HG02678 (cell line): ENCODE measurements at regions not wholly inside any gene's neighbourhood (a gene's known extent, or its start where the extent isn't known, plus 50 kb on each side); places are given as distances from the start of the nearest gene placed in this dataset.
"Not testable (repeated sequence)": the region's sequence is repeated elsewhere in the genome, so short reads cannot be mapped to it uniquely, and the experiment has no call there.

ENCODE experiments used
- ATAC-seq: cut with Tn5 transposase; IDR thresholded peaks from one replicate; pipeline ENCODE4 v1.9.1; 2021; ENCODE audit warnings: mild to moderate bottlenecking, moderate library complexity; ENCODE audit not compliant: unreplicated experiment

DNA sequence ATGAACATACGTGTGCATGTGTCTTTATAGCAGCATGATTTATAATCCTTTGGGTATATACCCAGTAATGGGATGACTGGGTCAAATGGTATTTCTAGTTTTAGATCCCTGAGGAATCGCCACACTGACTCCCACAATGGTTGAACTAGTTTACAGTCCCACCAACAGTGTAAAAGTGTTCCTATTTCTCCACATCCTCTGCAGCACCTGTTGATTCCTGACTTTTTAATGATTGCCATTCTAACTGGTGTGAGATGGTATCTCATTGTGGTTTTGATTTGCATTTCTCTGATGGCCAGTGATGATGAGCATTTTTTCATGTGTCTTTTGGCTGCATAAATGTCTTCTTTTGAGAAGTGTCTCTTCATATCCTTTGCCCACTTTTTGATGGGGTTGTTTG, 493.0 kb upstream of the PIK3R1 start:
- ATAC-seq, result not testable (repeated sequence)

DNA sequence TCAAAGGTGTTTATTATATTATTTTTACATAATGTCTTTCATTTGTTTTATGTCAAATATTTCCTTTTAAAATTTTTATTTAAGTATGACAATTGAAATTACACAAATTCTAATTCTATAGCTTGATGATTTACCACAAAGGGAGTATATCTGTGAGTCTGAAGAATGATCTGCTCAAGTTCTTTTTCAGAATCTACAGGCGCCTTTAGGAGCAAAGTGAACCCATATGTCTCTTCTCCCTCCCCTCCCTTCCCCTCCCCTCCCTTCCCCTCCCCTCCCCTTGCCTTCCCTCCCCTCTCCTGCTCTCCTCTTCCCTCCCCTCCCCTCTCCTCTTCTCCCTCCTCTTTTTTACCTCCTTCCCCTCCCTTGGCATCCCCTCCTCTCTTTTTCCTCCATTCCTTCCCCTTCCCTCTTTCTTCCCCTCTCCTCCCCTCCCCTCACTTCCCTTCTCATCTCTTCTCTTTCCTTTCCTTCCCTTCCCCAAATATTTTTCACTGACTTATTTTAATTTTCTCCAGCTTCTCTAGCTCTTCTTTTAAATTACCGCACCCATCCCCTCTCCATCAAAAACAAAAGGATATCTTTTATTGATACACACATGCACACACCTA, 495.3 kb upstream of the PIK3R1 start:
- no peak for ATAC-seq

DNA sequence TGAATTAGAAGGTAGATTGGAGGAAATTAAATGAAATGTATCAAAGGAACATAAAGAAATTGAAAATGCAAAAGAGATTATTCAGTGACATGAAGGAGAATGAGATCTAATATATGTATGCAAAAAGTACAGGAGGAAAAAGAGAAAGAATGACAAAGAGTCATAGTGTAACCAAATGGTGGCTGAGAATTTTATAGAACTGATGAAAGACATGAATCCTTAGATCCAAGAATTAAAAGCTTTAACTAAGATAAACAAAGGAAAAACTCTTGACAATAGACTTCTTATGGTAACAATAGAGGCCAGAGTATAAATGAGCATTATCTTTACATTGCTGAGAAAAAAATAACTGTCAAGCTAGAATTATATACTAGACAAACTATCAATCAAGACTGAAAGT, 505.4 kb upstream of the CD180 start:
- ATAC-seq, result no peak

DNA sequence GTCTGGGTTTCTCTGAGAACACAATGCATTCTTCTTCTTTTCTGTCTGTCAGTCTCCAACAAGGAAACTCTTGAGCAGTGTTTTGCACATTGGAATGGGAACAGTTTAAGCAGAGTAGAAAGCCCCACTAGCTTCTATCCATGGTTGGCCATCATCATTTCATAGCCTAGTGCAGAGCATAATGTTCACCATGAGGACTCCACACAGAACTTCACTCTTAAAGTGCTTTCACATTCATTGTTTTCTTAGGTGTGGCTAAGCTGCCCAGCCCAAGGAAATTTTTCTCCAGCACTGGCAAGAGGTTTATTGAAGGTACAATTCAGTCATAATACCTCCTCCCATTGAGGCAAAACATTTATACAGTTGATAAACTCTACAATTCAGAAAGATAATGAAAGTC, 503.0 kb upstream of the CD180 start:
- no peak for ATAC-seq

DNA sequence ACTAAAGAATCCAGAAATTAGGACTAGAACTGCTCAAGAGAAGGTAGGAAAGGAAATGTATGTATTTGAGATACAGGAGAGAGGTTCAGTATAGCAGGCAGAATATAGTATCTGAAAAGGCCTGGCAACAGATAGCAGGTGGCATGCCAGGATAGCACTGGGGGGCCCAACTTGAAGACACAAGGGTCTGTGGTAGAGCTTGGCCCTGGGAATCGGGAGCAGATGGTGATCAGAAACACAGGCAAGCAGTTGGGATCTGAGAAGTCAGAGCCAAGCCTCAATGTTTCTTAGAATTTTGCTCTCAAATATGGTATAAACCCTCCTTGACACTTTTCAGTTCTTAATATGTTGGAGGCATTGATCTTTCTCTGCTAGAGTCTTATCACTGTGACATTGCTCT, 499.8 kb upstream of the CD180 start:
- no peak for ATAC-seq

DNA sequence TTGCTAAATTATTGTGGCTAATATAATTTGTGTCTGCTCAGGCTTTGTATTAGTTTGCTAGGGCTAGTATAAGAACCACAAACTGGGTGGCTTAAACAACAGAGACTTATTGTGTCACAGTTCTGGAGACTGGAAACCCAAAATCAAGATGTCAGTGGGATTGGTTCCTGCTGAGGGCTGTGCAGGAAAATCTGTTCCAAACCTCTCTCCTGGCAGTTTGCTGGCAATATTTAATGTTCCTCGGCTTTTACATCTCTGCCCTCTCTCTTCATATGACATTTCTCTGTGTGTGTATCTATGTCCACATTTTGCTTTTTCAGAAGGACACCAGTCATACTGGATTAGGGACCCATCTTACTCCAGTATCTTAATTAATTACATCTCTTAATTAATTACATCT, 498.8 kb upstream of the CD180 start:
- no peak for ATAC-seq

DNA sequence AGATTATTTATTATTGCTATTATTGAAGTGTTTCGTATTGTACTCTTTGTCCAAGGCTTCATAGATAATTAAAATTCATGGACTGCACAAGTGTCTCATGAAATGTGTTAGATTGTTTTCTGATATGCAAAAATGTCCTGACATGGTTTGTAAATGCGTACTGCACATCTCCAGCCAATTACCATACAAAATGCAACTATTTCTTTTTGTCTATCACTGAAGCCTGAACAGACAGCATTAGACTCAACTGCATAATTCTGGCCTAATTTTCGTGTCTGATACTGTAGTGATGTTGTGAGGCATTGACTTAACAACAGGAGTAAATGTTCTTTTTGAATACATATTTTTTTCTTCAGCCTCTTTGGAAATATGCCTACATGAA, 498.2 kb upstream of the CD180 start:
- ATAC-seq, result no peak

DNA sequence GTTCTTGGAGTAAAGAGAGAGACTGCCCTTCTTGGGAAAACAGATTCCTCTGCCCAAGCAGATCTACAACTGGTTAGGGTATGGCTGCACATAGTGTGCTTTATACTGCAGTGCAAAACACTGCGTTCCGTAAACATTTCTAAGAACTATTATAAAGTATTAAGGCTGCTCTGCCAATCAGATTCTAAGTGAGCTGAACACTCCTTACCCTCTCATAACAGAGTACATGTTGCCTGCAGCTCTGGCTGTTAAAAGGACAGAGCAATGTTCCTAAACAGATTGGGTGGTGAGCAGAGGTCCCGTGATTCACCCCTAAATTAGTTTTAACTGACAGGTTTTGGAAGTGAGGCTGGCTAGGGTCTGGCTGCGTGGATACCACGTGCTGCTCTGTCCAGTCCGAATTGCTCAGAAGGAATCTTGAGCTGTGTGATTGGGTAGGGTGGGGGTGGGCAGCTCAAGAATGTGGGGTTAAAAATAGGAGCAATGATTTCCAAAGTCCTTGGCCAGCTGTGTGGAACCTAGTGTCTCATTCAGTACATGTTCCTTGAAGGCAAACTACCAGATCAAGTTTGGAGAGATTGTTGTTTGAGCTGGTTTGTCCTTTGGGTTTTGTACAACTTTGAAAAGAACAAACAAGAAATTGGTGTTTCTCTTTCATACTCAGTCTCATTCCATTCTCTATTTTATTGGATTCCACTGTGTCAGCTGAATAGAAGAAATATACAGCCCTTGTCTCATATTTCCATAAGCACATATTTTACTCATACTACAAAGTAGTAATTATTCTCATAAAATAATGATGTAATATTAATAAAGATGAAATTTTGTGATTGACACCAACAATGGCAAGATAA, 497.6 kb upstream of the CD180 start:
- ATAC-seq, result no peak

DNA sequence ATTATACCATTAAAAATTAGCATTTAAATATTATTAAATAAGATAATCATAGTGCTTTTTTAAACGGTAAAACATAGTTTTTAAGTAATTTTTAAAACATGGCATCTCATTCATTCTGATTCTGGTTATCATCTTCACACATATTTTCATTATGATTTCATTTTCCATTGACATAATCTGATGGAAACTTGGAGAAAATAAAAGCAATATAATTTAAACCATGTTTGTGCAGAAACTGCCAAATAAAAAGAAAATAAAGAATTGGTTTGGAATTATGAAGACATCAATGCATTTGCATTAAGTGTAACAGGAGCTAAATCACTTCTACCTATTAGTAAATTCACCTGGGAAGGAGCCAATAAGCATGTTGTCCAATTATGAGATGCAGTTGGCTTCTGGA, 490.1 kb upstream of the CD180 start:
- ATAC-seq, result no peak

DNA sequence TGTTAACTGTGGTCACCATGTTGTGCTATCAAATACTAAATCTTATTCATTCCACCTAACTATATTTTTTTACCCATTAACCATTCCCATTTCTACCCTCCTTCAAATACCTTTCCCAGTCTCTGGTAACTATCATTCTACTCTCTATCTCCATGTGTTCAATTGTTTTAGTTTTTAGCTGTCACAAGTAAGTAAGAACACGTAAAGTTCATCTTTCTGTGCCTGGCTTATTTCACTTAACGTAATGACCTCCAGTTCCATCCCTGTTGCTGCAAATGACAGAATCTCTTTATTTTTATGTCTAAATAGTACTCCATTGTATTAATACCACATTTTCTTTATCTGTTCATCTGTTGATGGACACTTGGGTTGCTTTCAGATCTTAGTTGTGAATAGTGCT, 485.1 kb upstream of the CD180 start:
- ATAC-seq, result no peak

DNA sequence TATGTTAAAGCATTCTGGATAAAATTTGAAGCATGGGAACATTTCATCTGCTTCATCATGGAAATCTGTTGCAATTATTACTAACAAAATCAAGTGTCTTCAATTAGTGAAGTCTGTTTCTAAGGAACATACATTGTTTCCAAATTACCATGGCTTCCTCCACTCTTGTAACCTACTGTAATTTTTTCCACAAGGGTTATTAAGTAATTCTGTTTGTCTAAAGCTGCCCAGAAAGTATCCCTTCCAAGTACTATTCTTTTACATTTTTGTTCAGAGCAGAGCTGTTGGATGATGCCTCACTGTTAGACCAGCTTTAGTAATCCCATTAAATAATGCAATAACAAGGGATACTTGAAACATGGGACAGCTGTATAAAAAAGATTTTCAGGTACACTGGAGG, 483.5 kb upstream of the CD180 start:
- no peak for ATAC-seq

DNA sequence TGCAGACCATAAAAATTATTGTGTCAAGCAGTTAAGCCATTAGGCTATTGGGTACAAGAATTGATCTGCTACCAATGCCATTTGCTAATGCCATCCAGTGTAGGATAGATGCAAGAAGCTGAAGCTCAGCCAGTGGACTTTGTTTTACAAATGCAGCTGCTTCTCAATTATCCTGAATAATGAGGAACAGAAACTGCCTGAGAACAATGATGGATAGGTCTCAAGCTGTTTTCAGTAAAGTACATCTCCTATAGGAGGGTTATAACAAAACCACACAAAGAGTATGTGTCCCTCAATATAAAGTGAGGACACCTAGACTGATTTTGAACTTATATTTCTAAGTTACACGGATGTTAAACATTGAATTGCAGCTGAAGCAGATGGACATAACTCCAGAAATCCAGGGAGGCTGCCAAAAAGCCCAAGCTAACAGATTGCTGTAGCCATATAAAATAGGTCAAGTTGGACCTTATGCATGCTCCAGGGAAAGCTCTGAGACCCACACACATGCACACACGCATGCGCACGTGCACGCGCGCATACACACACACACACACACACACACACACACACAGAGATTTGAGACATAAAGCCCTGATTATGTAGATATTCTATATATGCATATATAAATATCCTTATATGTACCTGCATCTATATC, 482.7 kb upstream of the CD180 start:
- no peak for ATAC-seq

DNA sequence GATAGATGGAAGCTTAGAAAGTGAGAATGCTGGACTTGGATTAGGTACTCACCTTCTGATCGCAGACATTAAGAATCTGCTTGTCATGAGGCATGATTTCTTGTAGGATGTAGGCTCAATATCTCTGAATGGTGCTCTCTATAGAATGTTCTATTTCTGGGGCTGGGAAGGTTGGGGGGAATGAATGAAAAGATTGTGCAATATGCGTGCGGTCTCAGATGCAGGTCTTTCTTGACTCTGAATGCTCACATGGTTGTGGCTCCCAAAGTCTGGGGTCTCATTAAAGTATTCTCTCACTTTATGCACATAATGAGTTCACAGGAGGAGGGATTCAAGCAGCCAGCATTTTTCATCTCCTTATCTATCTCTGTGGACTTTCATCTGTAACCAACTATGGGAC, 482.0 kb upstream of the CD180 start:
- no peak for ATAC-seq

DNA sequence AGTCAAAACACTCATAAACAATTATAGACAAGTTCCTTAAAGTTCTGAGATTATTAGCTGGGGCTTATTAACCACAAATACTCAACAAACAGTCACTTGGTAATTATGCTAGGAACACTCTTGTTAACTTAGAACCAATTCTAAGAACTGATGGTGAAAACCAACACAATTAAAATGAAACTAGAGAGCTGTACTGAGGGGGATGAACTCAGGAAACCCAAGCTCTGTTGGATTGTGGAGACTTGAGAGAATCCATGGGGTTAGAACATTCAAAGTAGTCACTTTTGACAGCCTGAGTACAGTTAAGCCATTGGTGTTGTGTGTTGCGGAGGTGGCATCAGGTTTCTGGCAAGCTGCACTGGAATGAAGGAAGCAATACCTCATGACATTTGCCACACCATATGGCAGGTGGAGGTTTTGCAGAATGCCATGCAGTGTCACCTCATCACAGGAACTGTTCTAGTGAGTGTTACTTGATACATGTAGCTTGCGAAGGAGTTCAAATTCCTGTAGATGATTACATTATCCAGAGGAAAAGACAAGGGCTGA, 480.9 kb upstream of the CD180 start:
- no peak for ATAC-seq

DNA sequence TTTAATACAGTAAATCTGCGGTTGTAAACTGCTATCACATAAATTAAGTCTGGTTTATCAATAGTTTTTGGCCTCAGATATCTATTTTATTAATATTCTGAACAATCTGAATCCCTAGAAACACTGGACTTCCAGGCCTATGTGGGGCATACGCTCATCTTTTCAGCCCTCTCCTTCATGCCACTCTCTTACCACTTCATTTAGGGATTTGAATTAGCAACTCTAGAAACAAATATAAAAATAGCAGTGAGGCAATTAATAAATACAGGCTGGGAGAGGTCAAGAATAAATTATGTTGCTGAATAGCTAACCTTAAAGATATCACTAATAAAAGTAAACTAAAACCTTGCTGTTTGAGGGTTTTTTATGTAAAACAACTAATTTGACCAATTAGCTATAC, 480.3 kb upstream of the CD180 start:
- ATAC-seq, result no peak

DNA sequence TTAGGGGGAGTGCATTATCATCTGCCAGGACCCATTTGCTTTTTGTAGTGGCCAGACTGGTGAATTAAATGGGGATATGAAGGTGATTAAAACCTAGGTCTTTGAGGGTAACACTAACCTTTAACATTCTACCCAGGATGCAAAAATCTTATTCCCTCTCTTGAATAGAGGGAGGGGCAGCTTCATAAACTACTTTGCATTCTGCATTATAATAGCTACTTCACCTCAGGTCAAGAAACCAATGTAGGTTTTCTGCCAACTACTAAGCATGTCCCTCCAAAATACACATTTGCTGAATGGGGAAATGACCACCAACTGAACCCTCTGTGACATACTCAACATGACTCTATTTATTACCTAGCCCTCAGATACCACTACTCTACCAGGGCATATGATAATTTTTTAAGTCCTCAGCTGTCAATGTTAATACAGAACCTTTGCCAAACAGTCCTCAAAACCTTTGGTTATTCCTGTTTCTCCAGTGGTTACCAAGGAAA, 477.6 kb upstream of the CD180 start:
- ATAC-seq, result no peak

DNA sequence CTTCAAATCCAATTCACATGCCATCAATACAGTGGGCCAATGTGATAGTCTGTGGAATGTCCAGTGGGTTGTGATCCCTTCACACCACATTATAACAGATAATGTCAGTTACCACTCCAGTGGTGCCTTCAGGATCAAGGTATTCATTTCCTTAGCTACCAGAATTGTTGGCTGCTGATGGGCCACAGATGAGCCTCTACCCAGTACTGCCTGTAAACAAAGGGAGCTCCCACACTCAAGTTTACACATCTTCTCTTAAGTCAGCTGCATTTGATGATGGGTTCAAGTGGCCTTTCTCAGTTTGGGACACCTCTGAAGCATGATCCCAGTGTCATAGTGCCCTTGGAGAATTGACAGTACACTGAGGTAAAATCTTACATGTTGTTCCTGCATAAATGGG, 477.0 kb upstream of the CD180 start:
- no peak for ATAC-seq

DNA sequence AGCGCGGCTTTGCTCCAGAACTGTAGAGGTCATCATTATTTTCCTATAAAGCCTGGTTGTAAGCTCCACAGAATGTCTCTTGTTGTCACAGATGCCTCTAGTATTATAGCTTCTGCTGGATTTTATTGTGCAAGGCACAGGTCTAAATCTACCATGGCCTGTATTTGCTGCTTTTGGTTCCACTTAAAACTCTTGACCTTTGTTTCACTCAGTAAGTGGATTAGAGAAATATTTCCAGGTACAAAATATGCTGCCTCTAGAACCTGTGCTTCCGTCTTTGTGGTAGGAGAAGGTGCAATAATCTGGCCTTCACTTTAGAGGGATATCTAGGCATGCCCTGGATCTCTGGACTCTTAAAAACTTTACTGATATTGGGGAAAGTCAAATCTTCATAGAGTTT, 476.6 kb upstream of the CD180 start:
- ATAC-seq, result no peak

DNA sequence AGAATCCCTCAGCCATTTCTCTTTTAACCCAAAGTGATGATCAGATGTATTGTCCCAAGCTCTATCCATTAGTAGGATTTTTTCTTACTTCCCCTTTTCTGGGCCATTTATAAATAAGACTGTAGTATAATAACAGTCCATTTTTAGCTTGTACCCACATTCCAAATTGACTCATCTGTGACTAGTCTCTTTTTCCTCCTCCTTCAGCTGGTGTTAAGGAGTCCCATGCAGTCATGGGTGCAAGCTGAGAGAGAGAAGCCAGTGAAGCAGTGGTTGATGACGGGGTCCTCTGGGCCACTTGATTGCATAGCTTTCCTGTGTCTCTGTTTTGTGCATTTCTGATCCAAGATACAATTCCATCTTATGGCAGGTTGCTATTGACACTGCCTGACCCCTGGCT, 476.0 kb upstream of the CD180 start:
- ATAC-seq, result no peak

DNA sequence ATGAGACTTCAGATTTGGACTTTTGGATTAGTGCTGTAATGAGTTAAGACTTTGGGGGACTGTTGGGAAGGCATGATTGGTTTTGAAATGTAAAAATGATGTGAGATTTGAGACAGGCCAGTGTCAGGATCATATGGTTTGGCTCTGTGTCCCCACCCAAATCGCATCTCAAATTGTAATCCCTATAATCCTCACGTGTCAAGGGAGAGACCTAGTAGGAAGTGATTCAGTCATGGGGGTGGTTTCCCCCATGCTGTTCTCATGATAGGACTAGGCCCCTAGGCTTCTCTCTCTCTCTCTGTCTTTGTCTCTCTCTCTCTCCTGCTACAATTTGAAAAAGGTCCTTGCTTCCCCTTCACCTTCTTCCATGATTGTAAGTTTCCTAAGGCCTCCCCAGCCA, 473.3 kb upstream of the CD180 start:
- no peak for ATAC-seq

DNA sequence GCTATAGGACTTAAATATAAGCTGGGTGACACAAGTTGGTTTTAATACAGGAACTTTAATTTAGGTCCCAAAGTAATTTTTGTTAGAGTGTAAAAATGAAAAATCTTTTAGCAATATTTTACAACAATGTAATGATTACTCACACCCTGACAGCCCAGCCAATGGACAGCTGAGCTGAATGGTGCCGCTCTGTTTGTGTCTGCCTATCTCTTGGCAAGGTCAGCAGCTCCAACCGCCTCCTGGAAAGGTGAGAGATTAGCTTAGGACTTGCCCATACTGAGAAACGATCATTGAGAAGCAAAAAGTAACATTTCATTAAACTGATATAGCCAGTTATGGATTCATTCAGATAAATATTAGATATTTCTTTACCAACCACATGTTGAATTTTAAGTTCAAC, 463.6 kb upstream of the CD180 start:
- no peak for ATAC-seq

DNA sequence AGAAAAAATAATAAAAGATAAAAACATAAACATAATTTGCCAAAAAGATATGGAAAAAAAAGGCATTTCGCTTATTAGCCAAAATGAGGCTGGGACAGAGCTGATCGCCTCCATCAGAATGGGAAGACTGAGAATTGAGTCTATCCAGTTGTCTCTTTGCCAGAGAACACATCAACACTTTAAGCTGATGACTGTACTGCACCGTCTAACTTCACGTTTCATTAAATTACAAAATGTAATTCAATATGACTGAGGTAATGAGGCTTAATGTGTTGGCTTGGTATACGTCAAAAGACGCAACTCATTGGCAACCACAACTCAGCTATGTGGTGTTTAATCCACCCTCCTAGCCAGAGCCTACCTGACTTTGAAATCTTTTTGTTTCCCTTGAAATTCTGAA, 462.7 kb upstream of the CD180 start:
- ATAC-seq, result no peak
